ENCODE measurements at regions not wholly inside any gene's neighbourhood (a gene's known extent, or its start where the extent isn't known, plus 50 kb on each side); places are given as distances from the start of the nearest gene placed in this dataset.

DNA sequence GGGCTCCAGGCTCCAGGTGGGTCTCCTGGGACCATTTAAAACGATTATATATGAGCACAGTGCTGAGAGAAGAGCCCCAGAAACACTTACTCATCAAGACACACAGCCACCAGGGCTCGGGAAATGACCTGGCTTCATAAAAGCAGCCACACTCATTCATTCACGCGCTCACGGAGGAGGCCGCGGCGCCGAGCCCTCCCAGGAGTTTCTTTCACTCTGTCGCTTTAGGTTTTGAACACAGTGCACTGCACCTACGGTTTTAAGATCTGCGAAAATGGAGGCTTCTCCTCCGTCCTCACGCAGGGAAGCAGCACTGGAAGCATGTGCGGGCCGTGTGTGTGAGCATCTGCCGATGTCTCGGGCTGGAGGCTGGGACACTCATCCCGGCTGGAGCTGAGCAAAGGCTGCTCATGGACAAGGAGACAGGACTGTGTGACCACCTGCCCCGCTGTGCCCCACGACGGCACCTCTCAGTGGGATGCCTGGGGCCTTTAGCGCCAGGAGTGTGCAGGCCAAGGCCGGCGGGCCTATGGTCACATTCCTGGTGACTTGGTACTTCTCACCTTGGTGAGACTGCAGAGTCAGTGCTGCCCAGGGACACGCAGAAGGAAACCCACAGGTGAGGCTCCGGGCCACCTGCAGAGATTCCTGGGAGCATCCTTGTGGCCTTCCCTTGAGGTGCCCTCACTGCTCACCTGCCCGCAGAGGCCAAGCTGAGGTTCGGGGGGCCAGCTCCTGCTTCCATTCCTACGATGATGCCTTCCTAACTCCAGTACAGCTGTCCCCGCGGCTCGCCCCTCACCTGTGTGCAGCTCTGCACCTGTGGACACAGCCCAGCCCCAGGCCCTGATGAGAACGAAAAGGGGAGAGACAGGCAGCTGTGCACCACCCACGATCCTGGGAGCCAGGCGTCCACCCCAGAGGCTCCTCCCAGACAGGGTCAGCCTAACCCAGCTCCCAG, 872.0 kb downstream of the BRD1 start:
- Histone ChIP-seq H3K9ac (ENCODE audit: insufficient read length) (no peak overlapping the region), H3K9me3 (ENCODE audit: low read depth, low read length) (no peaks in the 10 kb centered on the region), H3K4me3 (no peak overlapping the region), H3K36me3 (ENCODE audit: insufficient read depth, low read length) (no peaks in the 10 kb centered on the region), H3K27ac (no peak overlapping the region)
- DNase-seq (ENCODE audit: low read depth, low spot score) = no peak
- TF ChIP-seq EZH2 (IDR thresholded peaks at IDR 0.05) (no peak), FOXP2 (optimal IDR thresholded peaks at IDR 0.05; ENCODE audit: control extremely low read depth, extremely low read length, insufficient read depth) (no peak)

DNA sequence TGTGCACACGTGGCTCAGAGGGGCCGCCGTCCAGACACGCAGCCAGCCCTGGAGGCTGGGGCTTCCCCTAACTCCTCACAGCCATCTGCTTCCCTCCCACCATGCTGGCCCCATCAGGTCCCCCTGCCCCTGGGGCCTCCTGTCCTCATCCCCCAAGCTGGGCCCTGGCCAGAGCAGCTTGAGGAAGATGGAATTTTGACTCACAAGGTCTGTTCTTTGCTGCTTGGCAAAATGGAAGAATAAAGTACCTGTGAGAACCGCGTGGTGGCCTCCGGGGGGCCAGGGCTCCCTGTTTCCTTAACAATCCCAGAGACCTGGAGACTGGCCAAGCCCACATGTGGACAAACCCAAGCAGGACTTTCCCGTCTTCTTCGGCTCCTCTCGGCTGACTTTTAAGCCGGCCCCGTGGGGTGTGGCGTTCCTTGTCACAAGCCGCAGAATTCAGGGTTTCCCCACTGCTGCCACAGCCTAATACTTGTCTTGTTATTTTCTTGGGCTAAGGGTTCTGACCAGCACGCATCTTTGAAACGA, 872.8 kb downstream of the BRD1 start:
- H3K27ac ChIP-seq = no peak overlapping the region
- no peak overlapping the region for H3K9ac ChIP-seq (ENCODE audit: insufficient read length)
- H3K9me3 ChIP-seq (ENCODE audit: low read depth, low read length) = no peaks in the 10 kb centered on the region
- H3K36me3 ChIP-seq (ENCODE audit: insufficient read depth, low read length) = no peaks in the 10 kb centered on the region
- H3K4me3 ChIP-seq = no peak overlapping the region
- TF ChIP-seq POLR2AphosphoS5 (IDR thresholded peaks at IDR 0.05; ENCODE audit: borderline replicate concordance, low read depth, low read length) = no peak
- no peak for TF ChIP-seq EZH2 (IDR thresholded peaks at IDR 0.05)
- TF ChIP-seq FOXP2 (optimal IDR thresholded peaks at IDR 0.05; ENCODE audit: control extremely low read depth, extremely low read length, insufficient read depth) = no peak
- DNase-seq (ENCODE audit: low read depth, low spot score) = no peak

- H3K9me3 ChIP-seq (ENCODE audit: low read depth, low read length) = no peaks in the 10 kb centered on the region
- TF ChIP-seq FOXP2 (optimal IDR thresholded peaks at IDR 0.05; ENCODE audit: control extremely low read depth, extremely low read length, insufficient read depth) = no peak
- TF ChIP-seq POLR2AphosphoS5 (IDR thresholded peaks at IDR 0.05; ENCODE audit: borderline replicate concordance, low read depth, low read length) = no peak
- no peak for TF ChIP-seq EZH2 (IDR thresholded peaks at IDR 0.05)
- no peak overlapping the region for H3K9ac ChIP-seq (ENCODE audit: insufficient read length)
- H3K36me3 ChIP-seq (ENCODE audit: insufficient read depth, low read length) = no peaks in the 10 kb centered on the region
- no peak overlapping the region for H3K27ac ChIP-seq
- no peak for DNase-seq (ENCODE audit: low read depth, low spot score)
- no peak overlapping the region for H3K4me3 ChIP-seq
Observed at GRCh38 chr22:48953830-48954229, 873.8 kb downstream of the BRD1 start.

DNA sequence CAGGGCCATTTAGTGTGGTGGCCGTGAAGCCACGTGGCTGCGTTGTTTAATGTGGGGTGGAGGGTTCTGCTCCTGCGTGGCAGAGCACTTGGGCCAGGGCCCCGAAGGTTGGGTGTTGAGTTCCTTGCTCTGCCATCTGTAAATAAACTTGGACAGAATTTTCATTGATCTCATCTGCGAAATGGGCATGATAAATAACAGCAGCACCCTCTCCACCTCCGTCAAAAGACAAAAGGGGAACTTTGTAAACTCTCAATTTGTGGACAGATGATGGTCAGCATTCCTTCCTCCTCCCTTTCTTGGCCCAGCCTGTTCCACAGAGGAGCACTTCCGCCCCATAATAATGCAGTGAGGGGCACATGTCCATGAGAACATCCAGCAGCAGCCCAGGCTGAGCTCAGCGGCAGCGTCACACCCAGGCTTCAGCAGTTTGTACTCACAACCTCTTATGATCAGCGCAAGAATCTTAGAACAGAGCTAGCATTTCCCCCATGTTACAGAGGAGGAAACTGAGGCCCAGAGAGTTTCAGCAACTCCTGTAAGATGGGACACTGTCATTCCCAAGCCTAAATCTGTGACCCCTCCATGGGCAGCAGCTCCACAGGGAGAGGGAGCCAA, 874.5 kb downstream of the BRD1 start:
- DNase-seq (ENCODE audit: low read depth, low spot score) = no peak
- H3K9ac ChIP-seq (ENCODE audit: insufficient read length) = no peak overlapping the region
- no peak overlapping the region for H3K4me3 ChIP-seq
- H3K9me3 ChIP-seq (ENCODE audit: low read depth, low read length) = no peaks in the 10 kb centered on the region
- H3K27ac ChIP-seq = no peak overlapping the region
- H3K36me3 ChIP-seq (ENCODE audit: insufficient read depth, low read length) = no peaks in the 10 kb centered on the region
- no peak for TF ChIP-seq EZH2 (IDR thresholded peaks at IDR 0.05)
- TF ChIP-seq FOXP2 (optimal IDR thresholded peaks at IDR 0.05; ENCODE audit: control extremely low read depth, extremely low read length, insufficient read depth) = no peak
- no peak for TF ChIP-seq POLR2AphosphoS5 (IDR thresholded peaks at IDR 0.05; ENCODE audit: borderline replicate concordance, low read depth, low read length)

- H3K27ac ChIP-seq = no peak overlapping the region
- H3K9me3 ChIP-seq (ENCODE audit: low read depth, low read length) = no peaks in the 10 kb centered on the region
- H3K36me3 ChIP-seq (ENCODE audit: insufficient read depth, low read length) = no peaks in the 10 kb centered on the region
- TF ChIP-seq FOXP2 (optimal IDR thresholded peaks at IDR 0.05; ENCODE audit: control extremely low read depth, extremely low read length, insufficient read depth) = no peak
- TF ChIP-seq POLR2AphosphoS5 (IDR thresholded peaks at IDR 0.05; ENCODE audit: borderline replicate concordance, low read depth, low read length) = no peak
- no peak for TF ChIP-seq EZH2 (IDR thresholded peaks at IDR 0.05)
- H3K4me3 ChIP-seq = no peak overlapping the region
- no peak overlapping the region for H3K9ac ChIP-seq (ENCODE audit: insufficient read length)
- DNase-seq (ENCODE audit: low read depth, low spot score) = no peak
Observed at GRCh38 chr22:48952256-48953102, 875.2 kb downstream of the BRD1 start.

GRCh38 chr22:48951836-48952235, 875.8 kb downstream of the BRD1 start:
- no peak for TF ChIP-seq POLR2AphosphoS5 (IDR thresholded peaks at IDR 0.05; ENCODE audit: borderline replicate concordance, low read depth, low read length)
- Histone ChIP-seq H3K27ac (no peak overlapping the region), H3K36me3 (ENCODE audit: insufficient read depth, low read length) (no peaks in the 10 kb centered on the region), H3K9me3 (ENCODE audit: low read depth, low read length) (no peaks in the 10 kb centered on the region), H3K9ac (ENCODE audit: insufficient read length) (no peak overlapping the region), H3K4me3 (no peak overlapping the region)
- DNase-seq (ENCODE audit: low read depth, low spot score) = no peak

DNA sequence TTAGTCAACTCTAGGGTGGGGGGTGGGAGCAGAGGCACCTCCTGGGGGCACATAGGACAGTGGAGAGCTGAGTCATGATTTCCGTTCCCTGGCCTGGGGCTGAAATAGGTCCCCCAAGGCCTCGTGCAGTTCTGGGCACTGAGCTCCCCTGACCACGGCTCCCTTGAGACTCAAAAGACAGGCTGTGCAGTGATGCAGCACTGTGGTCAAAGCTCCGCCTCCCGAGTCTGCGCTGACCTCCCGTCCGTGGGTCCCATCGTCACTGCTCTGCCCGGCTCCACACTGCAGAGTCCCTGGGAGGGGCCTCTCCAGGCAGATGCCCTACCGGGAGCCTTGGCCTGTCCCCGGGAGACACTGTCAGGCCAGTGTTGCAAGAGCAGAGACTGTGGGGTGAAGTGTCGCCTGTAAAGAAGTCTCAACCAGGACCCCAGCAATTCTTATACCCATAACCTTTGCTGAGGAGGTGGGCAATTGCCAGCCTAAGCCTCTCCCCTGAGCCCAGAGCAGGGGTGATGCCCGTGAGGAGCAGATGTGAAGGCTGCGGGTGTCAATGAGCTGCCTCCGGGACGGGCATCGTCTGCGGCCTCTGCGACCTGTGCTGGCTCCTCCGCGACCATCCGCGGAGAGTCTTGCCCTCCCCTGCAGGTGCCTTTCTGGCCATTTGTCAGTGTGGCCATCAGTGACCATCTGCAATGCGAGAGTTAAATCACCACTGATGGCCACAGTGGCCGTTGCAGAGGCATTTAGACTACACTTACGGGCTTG, 877.3 kb downstream of the BRD1 start:
- no peaks in the 10 kb centered on the region for H3K9me3 ChIP-seq (ENCODE audit: low read depth, low read length)
- no peak overlapping the region for H3K27ac ChIP-seq
- no peak overlapping the region for H3K9ac ChIP-seq (ENCODE audit: insufficient read length)
- no peaks in the 10 kb centered on the region for H3K36me3 ChIP-seq (ENCODE audit: insufficient read depth, low read length)
- H3K4me3 ChIP-seq = no peak overlapping the region
- no peak for DNase-seq (ENCODE audit: low read depth, low spot score)
- no peak for TF ChIP-seq EZH2 (IDR thresholded peaks at IDR 0.05)
- no peak for TF ChIP-seq POLR2AphosphoS5 (IDR thresholded peaks at IDR 0.05; ENCODE audit: borderline replicate concordance, low read depth, low read length)
- TF ChIP-seq FOXP2 (optimal IDR thresholded peaks at IDR 0.05; ENCODE audit: control extremely low read depth, extremely low read length, insufficient read depth) = no peak
